Ovary (tissue), 7 donors: ENCODE measurements at regions not wholly inside any gene's neighbourhood (a gene's known extent, or its start where the extent isn't known, plus 50 kb on each side); places are given as distances from the start of the nearest gene placed in this dataset.

ENCODE experiments used
- DNase-seq, 5 donors: peaks; one replicate each; pipeline ENCODE4 v3.0.0-alpha.2; 2019 to 2020
- H3K27ac ChIP-seq, 2 donors: fragments of 200-600 bp; one replicate each; pipeline versions ENCODE4 v1.5.1 to v1.8.0; 2019 to 2022
- H3K27me3 ChIP-seq: fragments of 200-600 bp; one replicate; pipeline ENCODE4 v1.8.0; 2022
- H3K36me3 ChIP-seq: fragments of 200-600 bp; sonication (generic); one replicate; pipeline ENCODE4 v1.5.1; 2019
- H3K4me1 ChIP-seq: one replicate; pipeline ENCODE4 v1.8.1; 2013; ENCODE audit warnings: mild to moderate bottlenecking, moderate library complexity; ENCODE audit not compliant: insufficient read depth
- H3K4me3 ChIP-seq: fragments of 200-600 bp; sonication (generic); one replicate; pipeline ENCODE4 v1.5.1; 2017
- H3K9me3 ChIP-seq, 2 donors: fragments of 200-600 bp in 1 of 2; sonication (generic) in 1 of 2; one replicate each; pipeline versions ENCODE4 v1.5.1 to v1.8.1; 2013 to 2019; ENCODE audit warnings: mild to moderate bottlenecking in 1 of 2, moderate library complexity in 1 of 2
- EP300 ChIP-seq: sonication (generic); formaldehyde crosslinking; IDR thresholded peaks from one replicate; pipeline ENCODE4 v1.6.1; 2017; ENCODE audit warnings: antibody characterized with exemption
- POLR2A ChIP-seq: fragments of 450-650 bp; IDR thresholded peaks from one replicate; pipeline ENCODE4 v1.6.1; 2017; ENCODE audit warnings: antibody characterized with exemption, mild to moderate bottlenecking, moderate library complexity
- WGBS, 3 donors: extraction: QIAGEN DNeasy Blood & Tissue Kit in 1 of 3; methylation state at CpG; one replicate each; pipeline versions ENCODE4 v1.1.5 to v1.1.7; 2013 to 2017; 5-methylcytosine and 5-hydroxymethylcytosine counted together
- intact Hi-C, 4 donors: fragments of 100-400 bp; cut with DNase I; formaldehyde crosslinking; loops; one replicate each; pipeline versions ENCODE4 v1.11.0 to v1.15.1; 2022 to 2023
- TF ChIP-seq, protein P1 (sequence below), 3 donors: fragments of 450-650 bp in 2 of 3; fragments of 200-600 bp in 1 of 3; IDR thresholded peaks; one replicate each; pipeline versions ENCODE4 v1.5.1 to v1.8.0; 2016 to 2022; ENCODE audit warnings: antibody characterized with exemption in 3 of 3, mild to moderate bottlenecking in 1 of 3
- donor health status: DM: no; HTN: no; CAD: no; lungs with moderate emphysema.
- donor health status: DM: no; HTN: no; CAD: no.
- donor health status: Bipolar disorder and iron deficiency.
- donor health status: DM: no; HTN: no; CAD: no.
- donor health status: DM: yes; HTN: yes; CAD: no.

DNA sequence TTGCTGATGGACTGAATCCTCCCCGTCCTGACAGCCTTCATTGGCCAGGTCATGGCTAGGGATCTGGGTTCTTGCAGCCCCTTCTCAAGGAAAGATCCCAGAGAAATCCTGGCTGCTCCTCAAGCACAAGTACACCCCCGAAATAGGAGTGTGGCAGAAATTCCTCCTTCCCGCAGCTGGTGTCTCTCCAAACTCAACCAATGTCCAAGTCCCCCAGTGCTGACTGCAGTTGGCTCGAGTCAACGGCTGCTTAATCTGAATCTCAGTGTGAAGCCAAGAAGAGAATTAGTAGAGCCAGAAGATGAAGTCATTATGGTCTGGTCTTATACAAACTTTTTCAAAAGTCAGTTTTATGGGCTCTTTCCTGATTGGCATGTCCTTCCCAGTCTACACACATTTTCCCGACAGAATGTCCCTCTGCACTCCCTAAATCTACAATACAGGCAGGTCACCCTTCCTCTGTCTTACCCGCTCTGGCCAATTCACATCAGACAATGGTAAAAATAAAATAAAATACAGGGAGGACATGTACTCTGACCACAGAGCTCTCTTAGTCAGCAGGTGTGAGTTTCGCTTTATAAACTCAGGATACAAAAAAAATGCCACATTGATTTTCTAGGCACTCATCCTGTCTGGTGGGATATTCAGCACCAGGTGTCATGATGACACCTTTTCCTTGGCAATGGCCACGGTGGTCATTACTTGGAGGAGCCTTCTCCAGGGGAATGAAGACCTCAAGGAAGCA lies 76.9 kb upstream of the PAPOLG start:
- DNase-seq: no peak
- Histone ChIP-seq H3K27ac (no peak overlapping the region), H3K36me3 (no peaks in the 10 kb centered on the region), H3K4me3 (no peak overlapping the region), H3K27me3 (no peaks in the 10 kb centered on the region), H3K9me3 (no peaks in the 10 kb centered on the region), H3K4me1 (peaks cover 1% of the 10 kb centered on the region)
- no peak for TF ChIP-seq POLR2A
- TF ChIP-seq, protein P1, sequence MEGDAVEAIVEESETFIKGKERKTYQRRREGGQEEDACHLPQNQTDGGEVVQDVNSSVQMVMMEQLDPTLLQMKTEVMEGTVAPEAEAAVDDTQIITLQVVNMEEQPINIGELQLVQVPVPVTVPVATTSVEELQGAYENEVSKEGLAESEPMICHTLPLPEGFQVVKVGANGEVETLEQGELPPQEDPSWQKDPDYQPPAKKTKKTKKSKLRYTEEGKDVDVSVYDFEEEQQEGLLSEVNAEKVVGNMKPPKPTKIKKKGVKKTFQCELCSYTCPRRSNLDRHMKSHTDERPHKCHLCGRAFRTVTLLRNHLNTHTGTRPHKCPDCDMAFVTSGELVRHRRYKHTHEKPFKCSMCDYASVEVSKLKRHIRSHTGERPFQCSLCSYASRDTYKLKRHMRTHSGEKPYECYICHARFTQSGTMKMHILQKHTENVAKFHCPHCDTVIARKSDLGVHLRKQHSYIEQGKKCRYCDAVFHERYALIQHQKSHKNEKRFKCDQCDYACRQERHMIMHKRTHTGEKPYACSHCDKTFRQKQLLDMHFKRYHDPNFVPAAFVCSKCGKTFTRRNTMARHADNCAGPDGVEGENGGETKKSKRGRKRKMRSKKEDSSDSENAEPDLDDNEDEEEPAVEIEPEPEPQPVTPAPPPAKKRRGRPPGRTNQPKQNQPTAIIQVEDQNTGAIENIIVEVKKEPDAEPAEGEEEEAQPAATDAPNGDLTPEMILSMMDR (IDR thresholded peaks at IDR 0.05): no peak
- TF ChIP-seq EP300: no peak
- intact Hi-C loops: no loop called here
- 39 to 56% (median 41%) methylated on average over 9 of the region's 9 CpGs for WGBS, 3 donors

DNA sequence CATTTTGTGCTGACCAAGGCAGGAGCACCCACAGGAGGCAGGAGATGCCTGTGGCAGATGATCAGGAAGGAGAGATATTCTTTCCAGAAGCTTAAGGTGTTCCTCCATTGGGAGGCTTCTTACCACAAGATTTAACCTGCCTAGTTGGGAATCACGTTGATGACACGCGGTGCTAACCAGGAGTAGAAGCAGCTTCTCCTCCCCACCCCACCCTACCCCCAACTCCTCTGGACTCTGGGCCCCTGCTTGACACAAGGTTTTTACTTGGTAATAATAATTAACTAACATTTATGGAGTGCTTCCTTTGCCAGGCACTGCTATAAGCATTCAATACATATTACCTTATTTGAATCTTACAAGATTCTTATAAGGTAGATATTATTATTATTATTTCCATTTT lies 62.5 kb upstream of the PAPOLG start:
- no peak overlapping the region for H3K27ac ChIP-seq
- intact Hi-C loops: no loop called here
- H3K36me3 ChIP-seq: no peaks in the 10 kb centered on the region
- WGBS, 3 donors: 80 to 89% (median 86%) methylated on average over 3 of the region's 3 CpGs
- no peaks in the 10 kb centered on the region for H3K4me1 ChIP-seq
- TF ChIP-seq, protein P1 (IDR thresholded peaks at IDR 0.05): no peak
- TF ChIP-seq EP300 (no peak), POLR2A (no peak)
- DNase-seq: no peak
- no peaks in the 10 kb centered on the region for H3K27me3 ChIP-seq
- no peaks in the 10 kb centered on the region for H3K9me3 ChIP-seq
- no peak overlapping the region for H3K4me3 ChIP-seq

DNA sequence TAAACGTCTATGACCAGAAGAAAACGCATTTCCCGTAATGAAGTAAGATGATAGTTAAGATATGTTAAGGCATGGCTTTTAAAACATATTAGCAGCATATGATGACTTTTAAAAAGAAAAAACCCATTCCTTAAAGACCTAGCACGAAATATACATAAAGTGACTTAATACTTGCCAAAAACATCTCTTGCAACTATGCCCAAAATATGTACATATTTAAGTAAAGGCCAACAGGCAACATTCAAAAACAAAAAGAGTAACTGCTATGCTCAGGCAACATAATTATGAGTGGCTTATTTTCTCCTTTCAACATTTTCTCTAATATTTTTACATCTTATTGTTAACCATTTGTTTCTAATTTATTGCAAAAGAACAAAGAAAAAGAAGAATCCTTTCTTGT lies 60.3 kb upstream of the PAPOLG start:
- Histone ChIP-seq H3K4me1 (no peaks in the 10 kb centered on the region), H3K27ac (no peak overlapping the region), H3K36me3 (no peaks in the 10 kb centered on the region), H3K27me3 (no peaks in the 10 kb centered on the region), H3K4me3 (no peak overlapping the region), H3K9me3 (no peaks in the 10 kb centered on the region)
- WGBS, 3 donors: 68 to 79% (median 72%) methylated on average over 4 of the region's 4 CpGs
- intact Hi-C loops: no loop called here
- no peak for DNase-seq
- TF ChIP-seq, protein P1 (IDR thresholded peaks at IDR 0.05): no peak
- TF ChIP-seq POLR2A: no peak
- no peak for TF ChIP-seq EP300

DNA sequence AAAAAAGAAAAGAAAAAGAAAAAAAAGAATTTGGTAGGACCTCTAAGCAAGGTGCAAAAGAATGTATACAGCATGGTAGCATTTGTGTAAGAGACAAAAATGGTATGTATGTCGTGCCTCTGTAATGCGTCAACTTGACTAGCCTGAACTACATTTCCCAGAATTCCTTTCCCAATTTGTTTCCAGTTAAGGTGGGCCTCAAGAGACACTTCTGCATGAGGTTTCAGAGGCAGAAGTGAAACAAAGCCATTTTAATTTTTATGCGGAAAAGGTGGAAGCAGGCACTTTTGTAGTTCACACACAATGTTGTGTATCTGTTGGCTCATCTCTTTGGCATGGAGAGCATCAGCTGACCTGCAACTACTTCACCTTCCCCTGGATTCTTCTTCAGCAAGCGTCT lies 56.5 kb upstream of the PAPOLG start:
- Histone ChIP-seq H3K4me3 (no peak overlapping the region), H3K9me3 (no peaks in the 10 kb centered on the region), H3K27me3 (no peaks in the 10 kb centered on the region), H3K27ac (no peak overlapping the region), H3K4me1 (no peaks in the 10 kb centered on the region), H3K36me3 (no peaks in the 10 kb centered on the region)
- 80 to 87% (median 85%) methylated on average over 4 of the region's 4 CpGs for WGBS, 3 donors
- TF ChIP-seq, protein P1 (IDR thresholded peaks at IDR 0.05): no peak
- no peak for TF ChIP-seq POLR2A
- no peak for TF ChIP-seq EP300
- DNase-seq: no peak
- intact Hi-C loops: no loop called here
